Hepatocyte (in vitro differentiated cells): ENCODE measurements at regions not wholly inside any gene's neighbourhood (a gene's known extent, or its start where the extent isn't known, plus 50 kb on each side); places are given as distances from the start of the nearest gene placed in this dataset.
A peak's percentile ranks its signal among the peaks of the same experiment; 100 is the strongest.
"Not testable (repeated sequence)": the region's sequence is repeated elsewhere in the genome, so short reads cannot be mapped to it uniquely, and the experiment has no call there.

Source experiments
- DNase-seq: peaks from one replicate; pipeline ENCODE4 v3.0.0-alpha.2; 2016; ENCODE audit warnings: low spot score
- H2AFZ ChIP-seq: fragments of 200-600 bp; sonication (generic); 2 replicates; pipeline ENCODE4 v1.6.0; 2016; ENCODE audit warnings: antibody characterized with exemption, mild to moderate bottlenecking
- H3K27ac ChIP-seq: fragments of 200-600 bp; sonication (generic); 2 replicates; pipeline ENCODE4 v1.5.1; 2016; ENCODE audit warnings: mild to moderate bottlenecking
- H3K27me3 ChIP-seq: fragments of 200-600 bp; sonication (generic); 2 replicates; pipeline ENCODE4 v1.6.1; 2016
- H3K36me3 ChIP-seq: fragments of 200-600 bp; sonication (generic); replicated peaks from 2 replicates; pipeline ENCODE4 v1.5.1; 2016; ENCODE audit warnings: low read depth; ENCODE audit not compliant: insufficient read depth
- H3K4me1 ChIP-seq: fragments of 200-600 bp; sonication (generic); 2 replicates; pipeline ENCODE4 v1.5.1; 2016; ENCODE audit warnings: mild to moderate bottlenecking, moderate library complexity; ENCODE audit not compliant: insufficient read depth
- H3K4me2 ChIP-seq: fragments of 200-600 bp; sonication (generic); 2 replicates; pipeline ENCODE4 v1.6.0; 2016
- H3K4me3 ChIP-seq: fragments of 200-600 bp; sonication (generic); 2 replicates; pipeline ENCODE4 v1.5.1; 2016; ENCODE audit warnings: mild to moderate bottlenecking
- H3K79me2 ChIP-seq: fragments of 200-600 bp; sonication (generic); 2 replicates; pipeline ENCODE4 v1.6.0; 2017; ENCODE audit warnings: mild to moderate bottlenecking
- H3K9me2 ChIP-seq: fragments of 200-600 bp; sonication (generic); replicated peaks from 2 replicates; pipeline ENCODE4 v1.6.0; 2017; ENCODE audit warnings: mild to moderate bottlenecking; ENCODE audit not compliant: insufficient read depth
- H3K9me3 ChIP-seq: fragments of 200-600 bp; sonication (generic); 2 replicates; pipeline ENCODE4 v1.5.1; 2016; ENCODE audit warnings: low read depth, mild to moderate bottlenecking
- H4K20me1 ChIP-seq: fragments of 200-600 bp; sonication (generic); 2 replicates; pipeline ENCODE4 v1.6.0; 2016; ENCODE audit warnings: mild to moderate bottlenecking; ENCODE audit not compliant: insufficient read depth, poor library complexity, severe bottlenecking
- CTCF ChIP-seq: fragments of 200-600 bp; sonication (generic); IDR thresholded peaks from 2 replicates; pipeline ENCODE4 v1.5.1; 2016; ENCODE audit warnings: antibody characterized with exemption, mild to moderate bottlenecking; ENCODE audit not compliant: poor library complexity
- EZH2 ChIP-seq: fragments of 200-600 bp; sonication (generic); IDR thresholded peaks from 2 replicates; pipeline ENCODE4 v1.6.1; 2016; ENCODE audit warnings: antibody characterized with exemption, mild to moderate bottlenecking, borderline replicate concordance
- EZH2phosphoT487 ChIP-seq: fragments of 200-600 bp; sonication (generic); IDR thresholded peaks from one replicate; pipeline ENCODE4 v1.6.1; 2018; ENCODE audit warnings: antibody characterized with exemption, mild to moderate bottlenecking, low read depth, moderate library complexity; ENCODE audit not compliant: unreplicated experiment, severe bottlenecking
- WGBS: methylation state at CpG from one replicate; pipeline ENCODE4 v1.1.6; 2016; ENCODE audit warnings: low lambda C conversion rate; ENCODE audit errors: missing lambda C conversion rate; 5-methylcytosine and 5-hydroxymethylcytosine counted together

GRCh38 chr5:50501491-50502228 lies 60.6 kb upstream of the EMB start:
- H4K20me1 ChIP-seq, result no peaks in the 10 kb centered on the region
- no peaks in the 10 kb centered on the region for H3K9me3 ChIP-seq
- DNase-seq, result no peak
- no peaks in the 10 kb centered on the region for H3K27me3 ChIP-seq
- WGBS, result 69% methylated on average over 2 of the region's 2 CpGs
- no peaks in the 10 kb centered on the region for H3K79me2 ChIP-seq
- H3K27ac ChIP-seq, result no peak overlapping the region
- H3K4me2 ChIP-seq, result no peak overlapping the region
- no peak for TF ChIP-seq EZH2phosphoT487
- no peak for TF ChIP-seq EZH2
- no peak for TF ChIP-seq CTCF
- no peak overlapping the region for H3K4me3 ChIP-seq
- no peaks in the 10 kb centered on the region for H3K36me3 ChIP-seq
- no peaks in the 10 kb centered on the region for H3K9me2 ChIP-seq
- no peak overlapping the region for H2AFZ ChIP-seq
- no peaks in the 10 kb centered on the region for H3K4me1 ChIP-seq

- not testable (repeated sequence) for H3K9me3 ChIP-seq, H3K79me2 ChIP-seq, H4K20me1 ChIP-seq, DNase-seq, H3K9me2 ChIP-seq, H2AFZ ChIP-seq, H3K4me2 ChIP-seq, H3K4me1 ChIP-seq, H3K4me3 ChIP-seq, H3K36me3 ChIP-seq, H3K27ac ChIP-seq, H3K27me3 ChIP-seq
- peak; percentile 40 for TF ChIP-seq CTCF
Observed at GRCh38 chr5:50513028-50513457, 72.0 kb upstream of the EMB start.

- H3K4me1 ChIP-seq, H3K27me3 ChIP-seq, H4K20me1 ChIP-seq, H3K4me2 ChIP-seq, H3K9me2 ChIP-seq, H2AFZ ChIP-seq, H3K79me2 ChIP-seq, H3K9me3 ChIP-seq, DNase-seq, H3K4me3 ChIP-seq, H3K27ac ChIP-seq, H3K36me3 ChIP-seq: not testable (repeated sequence)
Observed at GRCh38 chr5:50521060-50521459, 80.0 kb upstream of the EMB start.

GRCh38 chr5:50527514-50528060 lies 86.5 kb upstream of the EMB start:
- H3K9me3 ChIP-seq, H3K4me1 ChIP-seq, H3K27me3 ChIP-seq, H3K79me2 ChIP-seq, H3K9me2 ChIP-seq, H3K4me3 ChIP-seq, H2AFZ ChIP-seq, H4K20me1 ChIP-seq, DNase-seq, H3K27ac ChIP-seq, H3K36me3 ChIP-seq, H3K4me2 ChIP-seq: not testable (repeated sequence)
- WGBS, result 62% methylated on average over 3 of the region's 3 CpGs
